B cell (primary cell): ENCODE measurements at regions not wholly inside any gene's neighbourhood (a gene's known extent, or its start where the extent isn't known, plus 50 kb on each side); places are given as distances from the start of the nearest gene placed in this dataset.

Experiments used
- CTCF ChIP-seq: fragments of 200-600 bp; IDR thresholded peaks from one replicate; pipeline ENCODE4 v1.8.0; 2022; ENCODE audit warnings: antibody characterized with exemption, mild to moderate bottlenecking
- EZH2 ChIP-seq: IDR thresholded peaks from 2 replicates; pipeline ENCODE4 v1.6.1; 2012; ENCODE audit warnings: borderline replicate concordance, low read depth, mild to moderate bottlenecking, moderate library complexity, low read length; ENCODE audit not compliant: insufficient read depth, poor library complexity, severe bottlenecking

GRCh38 chrX:39910651-39911050 is 187.1 kb downstream of the BCOR start:
- TF ChIP-seq CTCF, result no peak
- TF ChIP-seq EZH2, result no peak
